ENCODE measurements at regions not wholly inside any gene's neighbourhood (a gene's known extent, or its start where the extent isn't known, plus 50 kb on each side); places are given as distances from the start of the nearest gene placed in this dataset.

DNA sequence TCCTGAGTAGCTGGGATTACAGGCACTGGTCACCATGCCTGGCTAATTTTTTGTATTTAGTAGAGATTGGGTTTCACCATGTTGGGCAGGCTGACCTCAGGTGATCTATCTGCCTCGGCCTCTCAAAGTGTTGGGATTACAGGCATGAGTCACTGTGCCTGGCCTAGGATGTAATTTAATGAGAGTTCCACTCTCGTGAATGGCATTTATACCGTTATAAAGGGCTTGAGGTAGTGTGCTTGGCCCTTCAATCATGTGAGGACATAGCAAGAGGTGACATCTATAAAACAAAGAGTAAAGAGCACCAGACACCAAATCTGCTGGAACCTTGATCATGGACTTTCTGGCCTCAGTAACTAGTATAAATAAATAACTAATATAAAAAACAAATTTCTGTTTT is 93.5 kb upstream of the PPP1R9A start:
- DNase-seq, result no peak

DNA sequence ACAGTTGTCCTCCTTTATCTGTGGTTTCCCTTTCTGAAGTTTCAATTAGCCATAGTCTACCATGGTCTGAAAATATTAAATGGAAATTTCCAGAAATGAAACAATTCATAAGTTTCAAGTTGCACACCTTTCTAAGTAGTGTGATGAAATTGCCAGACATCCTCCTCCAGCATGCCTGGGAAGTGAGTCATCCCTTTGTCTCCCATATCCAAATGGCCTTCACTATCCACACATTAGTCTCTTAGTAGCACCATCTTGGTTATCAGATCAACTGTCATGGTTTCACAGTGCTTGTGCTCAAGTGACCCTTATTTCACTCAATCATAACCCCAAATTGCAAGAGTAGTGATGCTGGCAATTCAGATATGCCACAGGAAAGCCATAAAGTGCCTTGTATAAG is 83.4 kb upstream of the PPP1R9A start:
- no peak for DNase-seq

DNA sequence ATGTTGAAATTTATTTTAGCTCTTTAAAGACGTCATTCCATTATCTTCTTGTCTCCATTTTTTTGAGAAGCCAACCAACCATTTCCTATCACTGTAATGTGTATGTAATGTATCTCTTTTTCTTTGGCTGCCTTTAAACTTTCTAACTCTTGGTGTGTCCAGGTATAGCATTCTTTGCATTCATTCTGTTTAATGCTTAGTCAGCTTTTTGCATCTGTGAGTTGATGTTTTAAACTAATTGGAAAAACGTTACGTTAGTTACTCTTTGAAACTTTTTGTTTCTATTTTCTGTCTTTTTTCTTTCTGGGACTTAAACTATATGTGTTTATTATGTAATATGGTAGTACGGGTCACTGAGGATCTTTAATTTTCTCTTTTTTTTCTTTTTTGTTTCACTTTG is 77.4 kb upstream of the PPP1R9A start:
- no peak for DNase-seq

DNA sequence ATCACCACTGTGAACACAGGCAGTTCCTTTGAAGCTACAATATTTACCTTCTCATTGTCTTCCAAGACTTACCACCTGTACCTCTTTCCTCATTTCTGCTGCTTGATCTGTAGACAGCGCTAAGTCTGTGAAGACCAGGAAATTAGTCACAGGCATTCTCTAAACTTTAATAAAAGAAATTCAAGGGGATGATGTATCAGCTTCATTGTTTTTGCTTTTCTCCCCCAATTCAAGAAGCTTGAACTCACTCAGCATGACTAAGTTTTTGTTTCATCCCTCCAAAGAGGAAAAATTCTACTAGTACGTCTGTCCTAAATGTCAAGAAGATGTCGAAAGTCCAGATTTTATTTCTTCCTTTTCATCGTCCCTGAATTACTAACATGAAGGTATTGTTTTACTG is 75.3 kb upstream of the PPP1R9A start:
- DNase-seq, result no peak

DNA sequence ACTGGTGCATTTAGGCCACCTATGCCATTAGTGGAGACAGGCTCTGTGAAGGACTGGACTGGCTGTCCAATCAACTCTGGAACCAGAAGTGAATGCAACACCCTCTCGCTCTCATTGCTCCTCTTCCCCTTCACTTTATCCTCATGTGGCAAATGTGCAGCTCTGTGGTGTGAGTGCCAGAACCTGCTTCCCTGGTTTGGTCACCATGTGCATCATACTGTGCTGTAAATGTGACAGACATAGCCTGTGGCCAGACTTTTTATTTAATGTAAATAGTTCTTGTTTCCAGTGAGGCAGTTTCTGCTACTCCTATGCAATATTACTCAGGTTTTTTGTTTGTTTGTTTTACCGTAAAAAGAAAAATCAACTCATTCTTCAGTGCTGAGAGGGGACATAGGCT is 73.0 kb upstream of the PPP1R9A start:
- DNase-seq, result no peak

DNA sequence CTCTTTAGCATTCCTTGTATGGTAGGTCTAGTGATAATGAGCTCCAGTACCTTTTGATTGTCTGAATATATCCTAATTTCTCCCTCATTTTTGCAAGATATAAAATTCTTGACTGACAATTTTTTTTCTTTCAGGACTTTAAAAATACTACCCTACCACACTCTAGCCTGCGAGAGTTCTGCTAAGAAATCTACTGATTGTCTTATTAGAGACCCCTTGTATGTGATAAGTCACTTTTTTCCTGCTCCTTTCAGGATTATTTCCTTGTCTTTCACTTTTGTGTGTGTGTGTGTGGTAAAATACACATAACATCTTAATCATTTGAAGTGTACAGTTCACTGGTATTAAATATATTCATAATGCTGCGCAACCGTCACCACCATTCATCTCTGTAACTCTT is 68.7 kb upstream of the PPP1R9A start:
- no peak for DNase-seq

DNA sequence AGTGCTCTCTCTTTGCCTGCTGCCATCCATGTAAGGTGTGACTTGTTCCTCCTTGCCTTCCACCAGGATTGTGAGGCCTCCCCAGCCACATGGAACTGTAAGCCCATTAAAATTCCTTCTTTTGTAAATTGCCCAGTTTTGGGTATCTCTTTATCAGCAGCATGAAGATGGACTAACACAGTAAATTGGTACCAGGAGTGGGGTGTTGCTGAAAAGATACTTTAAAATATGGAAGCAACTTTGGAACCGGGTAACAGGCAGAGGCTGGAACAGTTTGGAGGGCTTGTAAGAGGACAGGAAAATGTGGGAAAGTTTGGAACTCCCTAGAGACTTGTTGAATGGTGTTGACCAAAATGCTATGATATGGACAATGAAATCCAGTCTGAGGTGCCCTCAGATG is 63.8 kb upstream of the PPP1R9A start:
- no peak for DNase-seq

DNA sequence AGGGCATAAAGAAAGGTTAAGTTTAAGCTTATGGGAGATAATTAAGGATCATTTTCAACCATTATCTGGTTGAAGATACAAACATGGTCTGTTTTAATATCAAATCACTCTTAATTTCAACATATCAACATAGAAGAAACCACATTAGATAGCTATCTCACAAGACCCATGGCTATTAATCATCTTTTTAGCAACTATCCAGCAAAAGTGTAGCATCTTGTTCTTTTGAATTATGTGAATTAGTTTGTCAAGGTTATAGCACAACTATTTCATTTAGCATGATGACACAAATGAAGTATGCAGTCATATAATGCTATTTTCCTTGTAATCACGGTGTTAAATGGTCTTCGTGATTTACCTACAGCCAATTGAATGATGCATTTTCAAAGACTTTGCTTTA is 58.9 kb upstream of the PPP1R9A start:
- DNase-seq, result no peak

DNA sequence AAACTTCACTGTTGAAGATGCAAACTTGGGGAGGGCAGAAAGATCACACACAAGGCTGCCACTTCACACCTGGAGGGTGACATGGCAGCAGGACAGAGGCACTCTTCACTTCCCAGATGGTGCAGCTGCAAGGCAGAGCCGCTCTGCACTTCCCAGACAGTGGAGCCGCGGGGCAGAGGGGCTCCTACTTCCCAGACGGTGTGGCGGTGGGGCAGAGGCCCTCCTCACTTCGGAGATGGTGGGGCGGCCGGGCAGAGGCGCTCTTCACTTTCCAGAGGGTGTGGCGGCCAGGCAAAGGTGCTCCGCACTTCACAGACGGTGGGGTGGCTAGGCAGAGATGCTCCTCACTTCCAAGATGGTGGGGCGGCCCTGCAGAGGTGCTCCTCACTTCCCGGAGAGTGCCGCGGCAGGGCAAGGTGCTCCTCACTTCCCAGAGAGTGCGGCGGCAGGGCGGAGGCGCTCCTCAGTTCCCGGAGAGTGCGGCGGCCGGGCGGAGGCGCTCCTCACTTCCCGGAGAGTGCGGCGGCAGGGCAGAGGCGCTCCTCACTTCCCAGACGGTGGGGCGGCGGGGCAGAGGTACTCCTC is 58.3 kb upstream of the PPP1R9A start:
- DNase-seq, result no peak

DNA sequence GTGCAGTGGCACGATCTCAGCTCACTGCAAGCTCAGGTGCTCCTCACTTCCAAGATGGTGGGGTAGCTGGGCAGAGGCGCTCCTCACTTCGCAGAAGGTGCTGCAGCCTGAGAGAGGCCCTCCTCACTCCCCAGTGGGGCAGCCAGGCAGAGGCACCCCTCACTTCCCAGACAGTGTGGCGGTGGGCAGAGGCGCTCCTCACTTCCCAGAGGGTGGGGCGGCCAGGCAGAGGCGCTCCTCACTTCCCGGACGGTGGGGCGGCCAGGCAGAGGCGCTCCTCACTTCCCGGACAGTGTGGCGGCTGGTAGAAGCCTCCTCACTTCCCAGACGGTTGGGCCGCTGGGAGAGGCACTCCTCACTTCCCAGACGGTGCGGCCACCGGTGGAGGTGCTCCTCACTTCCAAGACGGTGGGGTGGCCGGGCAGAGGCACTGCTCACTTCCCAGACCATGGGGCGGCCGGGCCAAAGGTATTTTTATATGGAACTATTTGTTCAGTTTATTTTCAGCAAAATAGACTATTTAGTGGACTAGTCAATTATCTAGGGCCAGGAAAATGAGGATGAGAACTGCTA is 57.7 kb upstream of the PPP1R9A start:
- DNase-seq, result no peak

DNA sequence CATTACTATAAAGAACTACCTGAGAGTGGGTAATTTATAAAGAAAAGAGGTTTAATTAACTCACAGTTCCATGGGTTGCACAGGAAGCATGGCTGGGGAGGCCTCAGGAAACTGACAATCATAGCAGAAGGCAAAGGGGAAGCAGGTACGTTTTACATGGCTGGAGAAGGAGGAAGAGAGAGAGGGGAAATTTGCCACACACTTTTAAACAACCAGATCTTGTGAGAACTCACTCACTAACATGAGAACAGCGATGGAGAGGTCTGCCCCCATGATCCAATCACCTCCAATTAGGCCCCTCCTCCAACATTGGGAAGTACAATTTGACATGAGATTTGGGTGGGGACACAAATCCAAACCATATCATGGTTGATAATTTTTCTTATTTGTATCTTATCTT is 51.8 kb upstream of the PPP1R9A start:
- DNase-seq, result no peak

DNA sequence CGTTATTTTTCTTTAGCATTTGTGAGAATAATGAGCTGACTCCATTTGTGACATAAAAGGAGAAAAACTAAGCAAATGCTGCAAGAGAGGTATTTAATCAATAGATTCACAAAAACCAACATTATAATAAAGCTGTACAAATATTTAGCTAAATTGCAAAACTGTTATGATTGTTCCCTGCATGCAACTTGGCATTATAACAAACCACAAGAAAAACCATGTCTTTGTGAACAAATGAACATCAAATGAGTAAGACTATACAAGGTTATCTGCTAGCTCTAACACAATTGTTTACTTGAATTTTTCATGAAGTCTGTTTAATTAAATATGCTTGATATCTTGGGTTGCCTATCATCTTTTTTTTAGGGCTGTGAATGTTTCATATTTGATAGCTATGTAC is 50.8 kb upstream of the PPP1R9A start:
- no peak for DNase-seq
